Osteocyte (in vitro differentiated cells): ENCODE measurements at regions not wholly inside any gene's neighbourhood (a gene's known extent, or its start where the extent isn't known, plus 50 kb on each side); places are given as distances from the start of the nearest gene placed in this dataset.

ENCODE experiments used
- DNase-seq: peaks from one replicate; pipeline ENCODE4 v3.0.0; 2021; ENCODE audit warnings: mixed read lengths; ENCODE audit not compliant: unreplicated experiment; ENCODE audit errors: extremely low spot score
- H3K27ac Mint-ChIP-seq: one replicate; pipeline ENCODE4 v1.8.0; 2021; ENCODE audit warnings: mild to moderate bottlenecking, mixed read lengths; ENCODE audit not compliant: unreplicated experiment
- H3K27me3 Mint-ChIP-seq: one replicate; pipeline ENCODE4 v1.8.0; 2021; ENCODE audit warnings: mixed read lengths; ENCODE audit not compliant: unreplicated experiment
- H3K36me3 Mint-ChIP-seq: one replicate; pipeline ENCODE4 v1.8.0; 2021; ENCODE audit warnings: mixed read lengths; ENCODE audit not compliant: unreplicated experiment
- H3K4me1 Mint-ChIP-seq: one replicate; pipeline ENCODE4 v1.8.0; 2021; ENCODE audit warnings: mixed read lengths; ENCODE audit not compliant: unreplicated experiment
- H3K4me3 Mint-ChIP-seq: one replicate; pipeline ENCODE4 v1.8.0; 2021; ENCODE audit warnings: mild to moderate bottlenecking, moderate library complexity, mixed read lengths; ENCODE audit not compliant: unreplicated experiment
- H3K9me3 Mint-ChIP-seq: one replicate; pipeline ENCODE4 v1.8.0; 2021; ENCODE audit warnings: mixed read lengths; ENCODE audit not compliant: unreplicated experiment
- TF ChIP-seq, protein P1 (sequence below): fragments of 200-600 bp; sonication (generic); IDR thresholded peaks from 2 replicates; pipeline ENCODE4 v1.5.0; 2021; ENCODE audit warnings: antibody characterized with exemption, mild to moderate bottlenecking, moderate library complexity

- TF ChIP-seq, protein P1, sequence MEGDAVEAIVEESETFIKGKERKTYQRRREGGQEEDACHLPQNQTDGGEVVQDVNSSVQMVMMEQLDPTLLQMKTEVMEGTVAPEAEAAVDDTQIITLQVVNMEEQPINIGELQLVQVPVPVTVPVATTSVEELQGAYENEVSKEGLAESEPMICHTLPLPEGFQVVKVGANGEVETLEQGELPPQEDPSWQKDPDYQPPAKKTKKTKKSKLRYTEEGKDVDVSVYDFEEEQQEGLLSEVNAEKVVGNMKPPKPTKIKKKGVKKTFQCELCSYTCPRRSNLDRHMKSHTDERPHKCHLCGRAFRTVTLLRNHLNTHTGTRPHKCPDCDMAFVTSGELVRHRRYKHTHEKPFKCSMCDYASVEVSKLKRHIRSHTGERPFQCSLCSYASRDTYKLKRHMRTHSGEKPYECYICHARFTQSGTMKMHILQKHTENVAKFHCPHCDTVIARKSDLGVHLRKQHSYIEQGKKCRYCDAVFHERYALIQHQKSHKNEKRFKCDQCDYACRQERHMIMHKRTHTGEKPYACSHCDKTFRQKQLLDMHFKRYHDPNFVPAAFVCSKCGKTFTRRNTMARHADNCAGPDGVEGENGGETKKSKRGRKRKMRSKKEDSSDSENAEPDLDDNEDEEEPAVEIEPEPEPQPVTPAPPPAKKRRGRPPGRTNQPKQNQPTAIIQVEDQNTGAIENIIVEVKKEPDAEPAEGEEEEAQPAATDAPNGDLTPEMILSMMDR = peak; percentile 39
- Mint-ChIP-seq H3K9me3 (no peaks in the 10 kb centered on the region), H3K27me3 (peaks cover 13% of the 10 kb centered on the region), H3K27ac (no peak overlapping the region), H3K4me3 (no peak overlapping the region), H3K4me1 (no peaks in the 10 kb centered on the region), H3K36me3 (no peaks in the 10 kb centered on the region)
- DNase-seq = no peak
Measured at GRCh38 chr4:82217986-82218715, 155.6 kb downstream of the HNRNPD start.

GRCh38 chr4:82216219-82216618 is 157.6 kb downstream of the HNRNPD start:
- Mint-ChIP-seq H3K4me3 (no peak overlapping the region), H3K27ac (no peak overlapping the region)

DNA sequence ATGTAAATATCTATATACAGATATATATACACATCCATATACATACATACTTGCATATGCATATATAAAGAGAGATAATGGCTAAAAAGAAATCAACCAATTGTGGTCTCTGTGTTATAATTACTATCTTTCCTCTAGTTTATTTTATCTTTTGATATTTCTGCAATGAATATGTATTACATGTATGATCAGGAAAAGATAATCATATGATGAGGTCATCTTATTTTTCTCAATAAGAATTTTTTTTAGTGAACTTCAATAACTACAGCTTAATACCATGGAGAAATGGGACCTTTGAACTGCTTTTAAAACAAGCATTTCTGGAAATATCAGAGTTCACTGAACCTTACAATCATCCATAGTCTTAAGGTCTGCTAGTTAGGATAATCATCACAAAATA is 158.0 kb downstream of the HNRNPD start:
- peaks cover 18% of the 10 kb centered on the region for H3K27me3 Mint-ChIP-seq
- no peak overlapping the region for H3K27ac Mint-ChIP-seq
- TF ChIP-seq, protein P1 = no peak
- H3K4me1 Mint-ChIP-seq = no peaks in the 10 kb centered on the region
- no peaks in the 10 kb centered on the region for H3K36me3 Mint-ChIP-seq
- H3K4me3 Mint-ChIP-seq = no peak overlapping the region
- DNase-seq = no peak
- no peaks in the 10 kb centered on the region for H3K9me3 Mint-ChIP-seq

More at GRCh38 chr4:82216219-82216618, 157.6 kb downstream of the HNRNPD start:
- no peak for DNase-seq
- TF ChIP-seq, protein P1 = no peak
- H3K27me3 Mint-ChIP-seq = peaks cover 14% of the 10 kb centered on the region
- no peaks in the 10 kb centered on the region for H3K9me3 Mint-ChIP-seq
- no peaks in the 10 kb centered on the region for H3K36me3 Mint-ChIP-seq
- no peaks in the 10 kb centered on the region for H3K4me1 Mint-ChIP-seq

DNA sequence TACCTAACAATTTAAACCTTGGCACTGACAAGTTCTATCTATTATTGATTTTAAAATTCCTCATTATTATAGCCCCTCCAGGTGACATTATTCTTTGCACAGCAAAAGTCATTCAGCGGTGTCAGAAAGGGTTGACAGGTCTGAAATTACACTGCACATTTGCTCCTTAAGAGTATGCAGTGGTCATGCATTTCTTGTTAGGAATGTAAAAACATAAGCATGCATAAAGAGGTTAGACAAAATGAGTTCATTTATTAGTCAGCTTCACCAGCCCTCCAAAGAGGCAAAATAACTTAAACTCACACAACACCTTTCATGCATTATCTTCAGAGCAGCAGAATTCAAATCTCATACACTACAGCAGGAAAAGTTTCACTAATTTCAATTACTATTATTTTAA is 158.8 kb downstream of the HNRNPD start:
- no peak for DNase-seq
- Mint-ChIP-seq H3K27ac (no peak overlapping the region), H3K36me3 (no peaks in the 10 kb centered on the region), H3K9me3 (no peaks in the 10 kb centered on the region), H3K27me3 (peaks cover 18% of the 10 kb centered on the region), H3K4me3 (no peak overlapping the region), H3K4me1 (no peaks in the 10 kb centered on the region)
- TF ChIP-seq, protein P1 = no peak

- H3K27ac Mint-ChIP-seq = no peak overlapping the region
- no peak for DNase-seq
- H3K27me3 Mint-ChIP-seq = peaks cover 18% of the 10 kb centered on the region
- H3K4me1 Mint-ChIP-seq = no peaks in the 10 kb centered on the region
- H3K4me3 Mint-ChIP-seq = no peak overlapping the region
- H3K9me3 Mint-ChIP-seq = no peaks in the 10 kb centered on the region
- TF ChIP-seq, protein P1 = no peak
- H3K36me3 Mint-ChIP-seq = no peaks in the 10 kb centered on the region
Measured at GRCh38 chr4:82213485-82214417, 160.0 kb downstream of the HNRNPD start.
